GM18511 (cell line): ENCODE measurements at regions not wholly inside any gene's neighbourhood (a gene's known extent, or its start where the extent isn't known, plus 50 kb on each side); places are given as distances from the start of the nearest gene placed in this dataset.
A peak's percentile ranks its signal among the peaks of the same experiment; 100 is the strongest.

Experiments
- ATAC-seq: cut with Tn5 transposase; IDR thresholded peaks from one replicate; pipeline ENCODE4 v1.9.1; 2021; ENCODE audit warnings: mild to moderate bottlenecking, moderate library complexity; ENCODE audit not compliant: unreplicated experiment

DNA sequence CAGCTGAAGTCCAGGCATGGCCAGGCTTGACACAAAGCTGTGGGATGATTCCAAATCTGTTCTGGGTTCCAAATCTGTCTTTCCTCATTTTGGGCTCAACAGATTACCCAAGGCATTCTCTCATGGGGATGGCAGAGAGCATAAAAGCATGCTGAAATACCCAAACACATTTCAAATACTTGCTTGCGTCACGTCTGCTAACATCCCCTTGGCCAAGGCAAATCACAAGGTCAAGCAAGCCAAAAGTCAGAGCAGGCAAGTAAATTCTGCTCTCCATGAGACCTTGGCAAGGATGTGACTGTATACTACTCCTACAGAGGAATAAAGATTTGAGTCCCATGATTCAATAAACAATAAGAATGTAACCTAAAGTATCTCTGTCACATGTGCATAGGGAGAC, 306.7 kb downstream of the EPB41L4A start:
- no peak for ATAC-seq

DNA sequence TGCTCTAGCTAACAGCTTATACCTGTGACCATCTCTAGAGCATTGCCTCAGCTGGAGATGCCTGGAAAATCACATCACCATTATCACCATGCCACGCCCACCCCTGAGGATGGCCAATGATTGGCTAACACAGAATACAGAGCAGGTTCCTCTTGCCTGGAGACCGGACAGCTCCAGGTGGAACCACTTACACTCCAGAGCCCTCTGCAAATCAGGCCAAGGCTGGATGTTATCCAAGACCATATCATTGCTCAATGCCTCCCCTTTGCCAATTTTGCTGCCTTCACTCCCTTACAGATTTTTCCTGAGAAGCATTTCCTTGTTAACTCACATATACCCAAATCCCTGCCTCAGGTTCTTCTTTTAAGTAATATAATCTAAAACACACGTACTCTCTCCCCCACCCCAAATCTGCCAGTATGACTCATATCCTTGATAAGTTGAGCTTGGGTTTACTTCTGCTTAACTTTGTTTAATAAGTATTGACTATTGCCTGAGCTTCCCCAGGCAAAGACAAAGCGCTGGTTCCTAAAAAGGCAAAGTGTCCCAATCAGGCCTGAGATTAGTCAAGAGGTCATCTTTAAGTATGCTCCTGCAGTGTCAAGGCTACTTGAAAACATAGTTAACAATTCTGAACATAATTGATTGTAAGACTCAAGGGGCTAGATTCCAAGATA, 309.6 kb downstream of the EPB41L4A start:
- ATAC-seq: no peak

DNA sequence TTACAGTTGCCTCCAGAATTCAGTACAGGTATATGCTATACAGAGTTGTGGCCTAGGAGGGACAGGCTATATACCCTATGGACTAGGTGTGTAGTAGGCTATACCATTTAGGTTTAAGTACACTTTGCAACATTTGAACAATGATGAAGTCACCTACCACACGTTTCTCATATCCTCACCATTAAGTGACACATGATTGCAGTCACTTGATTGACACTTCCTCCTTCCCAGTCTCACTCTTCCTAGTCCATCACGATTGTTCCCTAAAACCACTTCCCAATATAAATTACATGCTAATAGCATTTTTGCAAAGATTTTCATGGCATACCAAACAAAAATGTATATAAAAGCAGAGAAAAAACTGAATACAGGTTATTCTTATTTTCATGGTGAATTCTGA, 312.2 kb downstream of the EPB41L4A start:
- ATAC-seq: peak; percentile 54

DNA sequence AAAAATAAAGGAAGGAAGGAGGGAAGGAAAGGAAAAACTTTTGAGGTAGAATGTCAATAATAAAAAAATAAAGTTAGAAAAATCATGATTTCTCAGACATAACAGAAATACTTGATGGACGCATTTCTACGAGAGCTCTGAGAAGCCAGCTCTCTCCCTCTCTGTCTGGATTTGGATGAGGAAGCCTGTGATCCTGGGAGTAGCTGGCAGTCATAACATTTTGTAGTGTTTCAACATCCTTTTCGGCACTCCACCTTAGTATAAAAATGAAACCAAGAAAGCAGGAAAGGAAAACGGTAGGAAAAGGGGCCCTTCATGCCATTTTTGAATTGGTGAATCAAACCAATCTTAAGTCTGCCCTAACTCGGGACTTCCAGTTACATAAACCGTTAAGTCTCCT, 321.3 kb downstream of the EPB41L4A start:
- ATAC-seq: no peak

DNA sequence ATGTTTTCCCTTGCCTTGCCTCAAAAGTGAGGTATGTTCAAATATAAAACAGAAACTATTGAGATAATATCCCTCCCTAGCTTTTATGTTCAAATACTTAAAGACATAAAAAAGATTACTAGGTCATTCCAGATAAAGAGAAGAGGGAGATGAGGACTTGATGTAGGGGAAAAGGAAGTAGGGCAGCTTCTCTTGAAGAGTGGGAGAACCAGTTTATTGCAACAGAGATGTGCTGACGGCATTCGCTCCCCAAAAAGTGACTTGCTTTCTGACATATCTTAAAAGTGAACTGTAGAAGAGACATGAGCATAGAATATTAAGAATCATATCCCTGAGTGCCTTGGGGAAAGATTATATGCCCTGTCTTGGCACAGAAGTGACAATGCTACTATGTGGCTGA, 330.2 kb upstream of the NREP start:
- no peak for ATAC-seq

DNA sequence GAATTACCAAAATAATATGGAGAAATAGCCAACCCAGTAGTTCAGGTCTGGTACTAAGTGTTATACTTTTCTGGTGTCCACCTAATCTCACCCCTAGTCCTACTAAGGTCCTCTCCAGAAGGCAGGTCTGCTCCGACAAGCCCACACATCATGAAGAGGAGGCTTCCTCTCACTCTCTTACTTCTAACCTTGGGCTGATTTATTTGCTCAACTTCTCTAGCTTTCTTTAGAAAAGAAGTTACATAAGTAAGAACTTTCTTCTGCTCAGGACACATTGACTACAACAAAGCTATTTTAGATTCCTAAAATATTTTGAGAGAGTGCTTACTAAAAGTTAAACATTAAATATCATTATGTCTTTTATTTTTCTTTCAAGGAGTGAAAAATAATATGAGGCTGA, 329.7 kb upstream of the NREP start:
- no peak for ATAC-seq

DNA sequence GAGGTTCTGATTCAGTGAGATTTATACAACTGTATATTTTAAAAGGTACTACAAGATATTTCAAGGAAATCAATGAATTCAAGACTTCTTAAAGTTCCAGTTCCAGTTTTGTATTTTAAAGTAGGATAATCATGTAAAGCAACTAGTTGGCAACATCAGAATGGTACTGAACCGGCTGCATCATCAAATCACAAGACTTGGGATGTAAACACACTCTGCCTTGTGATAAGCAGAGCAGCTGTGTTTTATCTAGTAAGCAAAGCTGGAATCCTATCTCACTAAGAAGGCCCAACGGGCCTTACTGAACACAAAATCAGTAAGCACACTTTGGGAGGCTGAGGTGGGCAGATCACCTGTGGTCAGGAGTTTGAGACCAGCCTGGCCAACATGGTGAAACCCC, 327.2 kb upstream of the NREP start:
- no peak for ATAC-seq

DNA sequence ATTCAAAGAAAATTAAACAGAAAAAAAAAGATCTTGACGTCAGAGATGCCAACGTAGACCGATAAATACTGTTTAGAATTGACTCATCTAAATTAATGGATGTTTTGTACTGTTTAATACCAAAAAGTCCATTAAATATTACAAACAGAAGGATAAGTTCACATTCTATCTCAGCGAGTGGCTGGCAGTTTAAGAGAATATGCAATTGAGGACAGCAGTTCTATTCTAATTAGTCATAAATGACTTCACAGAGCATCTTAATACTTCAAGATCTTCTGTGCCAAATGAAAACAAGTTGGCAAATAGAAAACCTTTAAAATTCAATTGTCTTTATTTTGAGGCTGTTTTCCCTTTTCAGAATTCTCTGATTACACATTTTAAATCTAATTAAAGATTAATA, 326.6 kb upstream of the NREP start:
- no peak for ATAC-seq

DNA sequence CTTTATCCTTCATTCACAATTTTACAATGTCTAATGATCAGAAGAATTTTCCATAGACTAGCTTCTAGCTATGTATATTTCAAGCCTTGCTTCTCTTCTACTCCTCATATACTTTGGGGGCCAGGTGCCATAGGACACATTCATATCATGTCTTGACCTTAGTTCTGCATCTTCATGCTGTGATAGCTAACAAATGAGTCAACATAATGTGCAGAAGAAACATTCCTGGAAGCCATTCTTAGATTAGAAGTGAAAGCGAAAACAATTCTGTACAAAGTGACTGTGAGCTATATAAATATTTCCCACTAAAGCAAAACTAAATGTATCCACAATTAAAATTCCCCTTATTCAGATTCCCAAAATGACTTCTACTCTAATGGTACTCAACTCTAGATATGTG, 320.2 kb upstream of the NREP start:
- ATAC-seq: peak; percentile 69

DNA sequence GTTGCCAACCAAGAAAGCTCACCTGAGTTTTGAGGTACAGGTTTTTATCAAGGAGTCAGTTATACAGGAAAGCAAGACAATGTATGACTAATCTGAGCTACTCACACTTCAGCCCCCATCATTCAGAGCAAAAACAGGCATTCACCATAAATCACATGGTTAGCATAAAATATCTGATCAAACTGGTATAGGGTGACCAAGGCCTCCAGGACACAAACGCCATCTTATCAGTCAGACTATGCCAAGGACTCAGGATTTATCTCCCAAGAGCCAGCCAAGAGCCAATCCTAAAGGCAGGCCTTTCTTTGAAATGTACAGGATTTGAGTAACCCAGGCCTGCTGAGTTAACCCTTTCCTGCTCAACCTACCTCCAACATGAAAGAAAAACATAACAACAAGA, 313.0 kb upstream of the NREP start:
- no peak for ATAC-seq

DNA sequence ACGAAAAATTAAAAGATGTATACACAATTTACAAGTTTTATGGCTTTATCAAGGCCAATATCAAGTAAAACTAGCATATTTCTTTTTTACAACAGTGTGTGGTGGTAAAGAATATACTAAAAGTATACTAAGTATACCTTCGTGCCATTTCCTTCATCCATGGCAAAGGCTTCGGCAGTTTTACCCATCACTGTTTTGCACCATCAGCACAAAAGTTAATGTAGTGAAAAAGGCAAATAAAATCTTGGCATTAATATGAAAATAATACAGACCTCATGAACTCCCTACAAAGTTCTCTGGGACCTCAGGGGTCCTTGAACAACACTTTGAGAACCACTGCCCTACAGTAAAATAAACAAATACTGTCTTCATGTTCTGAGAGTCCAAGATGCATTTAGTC, 312.3 kb upstream of the NREP start:
- ATAC-seq: no peak

DNA sequence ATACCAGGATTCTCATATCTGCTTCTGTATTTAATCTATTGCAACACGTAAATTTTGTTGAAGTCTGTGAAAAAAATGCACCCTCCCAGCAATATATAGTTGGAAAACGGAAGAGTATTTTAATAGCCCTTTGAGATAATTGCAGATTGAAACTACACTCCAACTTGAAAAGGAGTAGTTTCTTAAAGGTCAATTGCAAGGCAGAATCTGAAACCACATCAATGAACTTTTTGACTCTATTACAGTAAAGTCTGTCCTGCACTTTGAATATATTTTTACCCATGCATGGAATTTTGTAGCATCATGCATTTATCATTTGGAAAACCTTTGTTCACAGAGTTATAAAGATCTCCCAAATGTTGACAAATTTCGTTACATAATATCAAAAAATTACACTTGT, 311.6 kb upstream of the NREP start:
- ATAC-seq: no peak

DNA sequence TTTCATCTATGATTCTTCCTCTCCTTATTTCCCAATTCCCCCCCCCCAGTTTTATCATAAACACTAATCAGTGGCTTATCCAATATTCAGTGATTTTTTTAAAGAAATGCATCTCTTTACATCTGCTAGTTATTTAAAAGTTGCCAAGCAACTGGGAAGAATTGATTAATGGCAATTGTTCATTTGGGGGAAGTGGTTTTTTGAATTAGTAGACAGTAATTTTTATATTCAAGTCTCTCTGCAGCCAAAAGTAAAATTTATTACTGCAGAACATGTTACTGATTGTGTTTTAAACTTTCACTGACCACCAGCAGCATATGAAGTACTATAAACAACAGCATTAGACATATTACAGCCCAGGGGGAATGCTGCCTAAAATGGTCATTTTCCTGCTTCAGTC, 308.8 kb upstream of the NREP start:
- no peak for ATAC-seq

DNA sequence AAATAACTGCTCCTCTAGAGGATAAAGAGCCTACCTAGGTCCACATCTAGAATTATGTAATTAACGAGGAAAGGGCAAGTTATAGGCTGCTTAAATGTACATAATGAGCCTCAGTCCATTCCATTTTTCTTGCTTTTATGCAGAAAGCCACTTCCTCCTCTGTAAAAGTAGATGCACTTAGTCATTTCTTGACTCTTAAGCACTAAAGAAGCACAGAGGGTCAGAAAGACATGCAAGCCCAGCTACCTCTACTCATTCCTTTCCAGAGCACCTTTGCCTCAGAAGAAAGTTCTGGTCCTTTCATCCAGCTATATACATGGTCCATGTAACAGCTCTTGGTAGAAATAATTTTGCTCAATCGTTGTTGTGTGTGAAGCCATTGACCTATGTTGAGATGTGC, 308.0 kb upstream of the NREP start:
- ATAC-seq: peak; percentile 62

DNA sequence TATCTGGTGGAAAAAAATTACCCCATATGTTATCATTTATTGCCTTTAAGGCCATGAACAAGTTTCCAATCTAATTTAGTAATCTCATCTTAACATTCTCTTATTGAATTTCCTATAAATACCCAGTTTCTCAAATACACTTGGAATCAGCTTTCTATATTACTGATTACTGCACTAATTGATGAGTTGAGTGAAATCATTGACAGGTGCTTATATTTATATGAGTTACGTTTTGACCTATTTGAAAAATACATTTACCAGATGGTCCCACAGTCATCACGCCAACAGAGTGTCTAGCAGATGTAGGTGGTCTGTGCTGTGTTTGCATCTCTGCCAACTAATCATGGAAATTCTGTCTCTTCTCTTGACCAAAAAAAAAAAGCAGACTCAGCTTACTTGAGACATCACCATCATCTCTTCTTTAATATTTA, 307.3 kb upstream of the NREP start:
- no peak for ATAC-seq

DNA sequence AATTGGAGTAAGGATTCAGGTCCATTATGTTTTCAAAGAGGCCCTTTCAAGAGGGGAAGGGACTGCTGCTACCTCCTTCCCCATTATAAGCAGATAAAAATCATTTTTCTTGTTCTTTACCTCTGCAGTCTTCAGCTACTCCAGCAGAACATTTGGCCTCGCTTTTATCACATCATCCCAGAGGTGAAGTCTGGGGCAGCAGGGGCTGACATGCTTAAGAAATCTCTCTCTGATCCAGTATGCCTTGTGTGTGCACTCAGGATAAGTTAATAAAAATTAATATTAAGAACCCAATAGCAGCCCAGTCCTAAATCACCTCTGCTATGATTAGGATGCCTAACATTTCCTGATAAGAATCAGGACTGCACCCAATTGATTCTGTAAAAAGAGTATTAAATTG, 306.9 kb upstream of the NREP start:
- ATAC-seq: no peak

DNA sequence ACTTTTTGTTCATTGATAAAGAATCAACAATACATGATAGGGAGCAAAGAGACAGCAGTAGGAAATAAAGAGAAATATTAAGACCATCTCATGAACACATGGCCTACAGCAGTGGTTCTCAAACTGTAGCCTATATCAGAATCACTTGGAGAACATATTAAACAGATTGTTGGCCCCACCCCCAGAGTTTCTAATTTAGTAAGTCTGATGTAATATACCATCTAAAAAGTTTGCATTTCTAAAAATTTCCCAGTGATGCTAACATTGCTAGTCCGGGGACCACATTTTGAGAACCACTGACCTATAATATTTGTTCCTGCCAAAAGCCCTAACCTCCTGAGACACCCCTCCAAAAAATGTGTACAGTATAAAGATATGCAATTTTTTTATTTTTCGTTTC, 306.2 kb upstream of the NREP start:
- ATAC-seq: no peak

DNA sequence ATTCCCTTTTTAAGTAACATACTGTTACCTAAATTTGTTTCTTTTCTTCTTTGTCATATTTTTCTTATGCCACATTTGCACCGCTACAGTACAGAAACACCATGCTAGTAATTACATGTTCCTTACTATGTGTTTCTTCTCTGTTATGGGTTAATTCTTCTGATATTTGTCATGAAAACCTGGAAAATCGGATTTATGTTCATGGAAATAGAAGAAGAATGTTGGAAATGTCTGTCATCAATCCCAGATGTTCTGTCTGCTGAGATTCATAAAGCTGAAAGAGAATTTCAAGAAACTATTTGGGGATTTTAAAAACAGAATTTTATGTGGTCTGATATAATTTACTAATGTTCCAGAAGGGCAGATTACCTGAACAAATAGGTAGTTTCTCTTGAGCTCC, 305.2 kb upstream of the NREP start:
- ATAC-seq: no peak

DNA sequence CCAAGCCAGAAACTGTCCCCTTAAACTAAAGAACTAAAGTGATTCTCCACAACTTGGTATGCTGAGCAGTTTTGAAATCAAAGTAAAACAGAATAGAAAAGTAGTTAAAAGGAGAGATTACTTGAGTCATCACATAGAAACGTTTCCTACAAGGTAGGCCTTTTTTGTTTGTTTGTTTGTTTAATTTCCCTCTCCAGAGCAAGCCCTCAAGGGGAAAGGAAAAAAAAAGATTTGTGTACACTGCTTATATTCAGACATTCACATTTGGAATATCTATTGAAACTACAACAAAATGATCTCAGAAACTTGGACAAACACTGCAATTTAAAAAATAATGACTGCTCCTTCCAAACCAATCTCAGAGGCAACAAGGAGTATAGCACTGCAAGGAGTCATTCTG, 304.7 kb upstream of the NREP start:
- no peak for ATAC-seq

DNA sequence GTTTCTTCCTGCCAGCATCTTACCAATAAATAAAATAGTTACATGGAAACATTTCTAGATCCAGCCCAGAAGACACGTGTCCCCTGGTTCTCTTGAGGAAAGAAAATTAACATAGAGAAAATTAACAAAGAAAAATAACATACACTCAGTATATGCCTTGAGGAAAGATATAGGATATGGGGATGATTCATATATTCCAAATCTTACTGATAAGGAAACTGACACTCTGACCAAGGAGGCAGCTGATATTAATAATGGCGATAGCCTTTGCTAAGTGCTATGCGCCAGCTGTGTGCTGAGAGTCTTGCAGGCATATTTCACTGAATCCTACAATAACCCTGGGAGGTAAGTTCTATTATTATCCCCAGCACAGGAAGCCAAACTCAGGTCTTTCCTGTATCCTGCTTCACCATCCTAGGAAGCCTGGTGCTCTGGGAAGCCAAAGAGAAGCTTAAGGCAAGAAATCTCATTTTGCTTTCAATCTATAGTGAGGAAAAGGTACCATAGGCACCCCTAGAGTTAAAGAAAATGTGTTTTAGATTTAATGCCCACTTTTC, 302.7 kb upstream of the NREP start:
- ATAC-seq: no peak

DNA sequence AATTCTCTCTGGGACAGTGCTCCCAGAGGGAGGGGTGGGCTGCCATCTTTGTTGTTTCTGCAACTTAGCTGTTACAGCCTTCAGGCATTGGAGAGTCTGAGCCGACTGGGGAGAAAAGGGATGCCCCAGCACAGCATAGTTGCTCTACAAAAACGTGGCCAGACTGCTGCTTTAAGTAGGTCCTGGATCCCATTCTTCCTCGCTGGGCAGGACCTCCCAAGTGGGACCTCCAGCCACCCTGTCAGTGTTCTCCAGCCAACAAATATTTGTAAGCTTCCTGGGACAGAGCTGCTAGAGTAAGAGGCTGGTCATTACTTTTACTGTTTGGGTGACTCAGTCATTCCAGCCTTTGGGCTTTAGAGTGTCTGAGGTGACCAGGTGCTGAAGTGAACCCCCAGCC, 292.7 kb upstream of the NREP start:
- no peak for ATAC-seq

DNA sequence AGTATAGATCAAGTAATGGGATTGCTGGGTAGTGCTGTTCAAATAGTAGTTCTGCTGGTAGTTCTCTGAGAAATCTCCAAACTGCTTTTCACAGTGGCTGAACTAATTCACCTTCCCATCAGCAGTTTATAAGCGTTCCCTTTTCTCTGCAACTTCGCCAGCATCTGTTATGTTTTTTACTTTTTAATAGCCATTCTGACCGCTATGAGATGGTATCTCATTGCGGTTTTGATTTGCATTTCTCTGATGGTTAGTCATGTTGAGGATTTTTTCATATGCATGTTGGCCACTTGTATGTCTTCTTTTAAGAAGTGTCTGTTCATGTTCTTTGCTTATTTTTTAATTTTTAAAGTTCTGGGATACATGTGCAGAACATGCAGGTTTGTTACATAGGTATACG, 279.2 kb upstream of the NREP start:
- no peak for ATAC-seq

DNA sequence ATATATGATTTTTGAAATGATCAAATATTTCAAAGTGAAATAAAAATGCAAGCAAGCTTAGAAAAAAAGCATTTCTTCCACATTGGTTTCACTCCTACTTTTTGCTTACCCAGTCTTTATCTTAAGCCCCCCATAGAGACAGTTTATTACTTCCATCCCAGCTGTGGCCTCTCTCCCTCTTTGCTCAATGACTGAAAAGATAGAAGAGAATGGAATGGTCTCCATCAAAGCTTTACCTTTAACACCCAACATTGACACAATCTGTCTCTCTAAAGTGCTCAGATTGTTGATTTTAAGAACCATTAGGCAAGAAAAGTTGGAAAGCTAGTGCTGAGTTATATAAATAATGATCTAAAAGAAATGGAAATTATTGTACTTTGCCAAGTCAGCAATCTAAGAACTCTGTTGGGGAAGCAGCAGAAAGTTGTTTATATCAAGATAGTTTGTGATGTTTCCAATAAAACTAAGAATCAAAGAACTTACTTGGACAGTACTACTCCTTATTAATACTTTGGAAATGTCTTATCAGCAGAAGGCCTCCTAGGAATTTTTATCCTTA, 277.5 kb upstream of the NREP start:
- no peak for ATAC-seq
